Renal cortical epithelial cell (primary cell): ENCODE measurements at regions not wholly inside any gene's neighbourhood (a gene's known extent, or its start where the extent isn't known, plus 50 kb on each side); places are given as distances from the start of the nearest gene placed in this dataset.

Experiments
- DNase-seq: peaks from one replicate; pipeline ENCODE4 v3.0.0-alpha.2; 2011; ENCODE audit warnings: low read depth

GRCh38 chr4:126419266-126419665 lies 1104.5 kb downstream of the FAT4 start:
- DNase-seq: no peak

- no peak for DNase-seq
Measured at GRCh38 chr4:126427853-126428252, 1113.1 kb downstream of the FAT4 start.

- no peak for DNase-seq
Measured at GRCh38 chr4:126431049-126431448, 1116.3 kb downstream of the FAT4 start.

- no peak for DNase-seq
Measured at GRCh38 chr4:126435491-126435890, 1120.7 kb downstream of the FAT4 start.

GRCh38 chr4:126440297-126440696 lies 1125.5 kb downstream of the FAT4 start:
- DNase-seq: no peak

GRCh38 chr4:126441173-126442035 lies 1126.6 kb downstream of the FAT4 start:
- no peak for DNase-seq

- no peak for DNase-seq
Measured at GRCh38 chr4:126445596-126445995, 1130.8 kb downstream of the FAT4 start.

GRCh38 chr4:126446917-126447316 lies 1132.2 kb downstream of the FAT4 start:
- no peak for DNase-seq

- no peak for DNase-seq
Measured at GRCh38 chr4:126448086-126448845, 1133.5 kb downstream of the FAT4 start.

GRCh38 chr4:126451237-126451873 lies 1136.6 kb downstream of the FAT4 start:
- no peak for DNase-seq

GRCh38 chr4:126455865-126456264 lies 1141.1 kb downstream of the FAT4 start:
- DNase-seq: no peak

- no peak for DNase-seq
Measured at GRCh38 chr4:126458993-126459392, 1144.2 kb downstream of the FAT4 start.

- no peak for DNase-seq
Measured at GRCh38 chr4:126465341-126465740, 1150.6 kb downstream of the FAT4 start.

- DNase-seq: no peak
Measured at GRCh38 chr4:126466848-126467247, 1152.1 kb downstream of the FAT4 start.

- DNase-seq: no peak
Measured at GRCh38 chr4:126468144-126468543, 1153.4 kb downstream of the FAT4 start.

GRCh38 chr4:126470862-126471261 lies 1156.1 kb downstream of the FAT4 start:
- DNase-seq: no peak

- DNase-seq: no peak
Measured at GRCh38 chr4:126475730-126476129, 1157.0 kb upstream of the INTU start.

- DNase-seq: no peak
Measured at GRCh38 chr4:126479709-126480108, 1153.0 kb upstream of the INTU start.

- DNase-seq: no peak
Measured at GRCh38 chr4:126482311-126482710, 1150.4 kb upstream of the INTU start.

- no peak for DNase-seq
Measured at GRCh38 chr4:126486377-126486776, 1146.4 kb upstream of the INTU start.

- no peak for DNase-seq
Measured at GRCh38 chr4:126489826-126490463, 1142.8 kb upstream of the INTU start.

GRCh38 chr4:126495163-126495752 lies 1137.5 kb upstream of the INTU start:
- no peak for DNase-seq
